Mesenchymal stem cell (in vitro differentiated cells and primary cell): ENCODE measurements at regions not wholly inside any gene's neighbourhood (a gene's known extent, or its start where the extent isn't known, plus 50 kb on each side); places are given as distances from the start of the nearest gene placed in this dataset.
A peak's percentile ranks its signal among the peaks of the same experiment; 100 is the strongest.

ENCODE experiments used
- DNase-seq: peaks from one replicate; pipeline ENCODE4 v3.0.0-alpha.2; 2013
- H2AFZ ChIP-seq: one replicate; pipeline ENCODE4 v1.6.1; 2013; ENCODE audit warnings: low read depth, mild to moderate bottlenecking, control low read depth, inconsistent platforms, low read length, moderate library complexity
- H2AK5ac ChIP-seq: 2 replicates; pipeline ENCODE4 v1.6.1; 2013; ENCODE audit warnings: low read length, moderate library complexity, mild to moderate bottlenecking, inconsistent platforms; ENCODE audit not compliant: severe bottlenecking
- H2BK120ac ChIP-seq: one replicate; pipeline ENCODE4 v1.6.1; 2013; ENCODE audit warnings: low read depth, mild to moderate bottlenecking, inconsistent platforms, low read length, moderate library complexity
- H2BK12ac ChIP-seq, 2 experiments: one replicate each; pipeline ENCODE4 v1.6.1; 2013; ENCODE audit warnings: inconsistent platforms in 2 of 2, low read length in 2 of 2, mild to moderate bottlenecking in 2 of 2, moderate library complexity in 2 of 2, control low read depth in 1 of 2
- H2BK15ac ChIP-seq: one replicate; pipeline ENCODE4 v1.6.1; 2013; ENCODE audit warnings: mild to moderate bottlenecking, low read depth, inconsistent platforms; ENCODE audit not compliant: poor library complexity, severe bottlenecking
- H2BK5ac ChIP-seq: 2 replicates; pipeline ENCODE4 v1.6.1; 2013; ENCODE audit warnings: low read depth, mild to moderate bottlenecking, low read length, control low read depth, inconsistent platforms; ENCODE audit not compliant: poor library complexity, severe bottlenecking
- H3K14ac ChIP-seq, 2 experiments: one replicate each; pipeline ENCODE4 v1.6.1; 2013; ENCODE audit warnings: inconsistent platforms in 2 of 2, low read length in 2 of 2, control low read depth in 1 of 2, mild to moderate bottlenecking in 1 of 2, moderate library complexity in 1 of 2
- H3K18ac ChIP-seq, 2 experiments: one replicate each; pipeline ENCODE4 v1.6.1; 2013; ENCODE audit warnings: inconsistent platforms in 2 of 2, low read length in 2 of 2, control low read depth in 1 of 2, low read depth in 1 of 2, mild to moderate bottlenecking in 1 of 2
- H3K23ac ChIP-seq, 2 experiments: one replicate each; pipeline ENCODE4 v1.6.1; 2013; ENCODE audit warnings: inconsistent platforms in 2 of 2, low read length in 2 of 2, mild to moderate bottlenecking in 2 of 2, moderate library complexity in 2 of 2, control low read depth in 1 of 2
- H3K27ac ChIP-seq: 2 replicates; pipeline ENCODE4 v1.5.1; 2013; ENCODE audit warnings: mild to moderate bottlenecking, moderate library complexity, low read length, control low read depth, inconsistent platforms; ENCODE audit not compliant: poor library complexity, severe bottlenecking
- H3K27me3 ChIP-seq, 2 experiments: 2 replicates each; pipeline versions ENCODE4 v1.6.1 to v1.7.0; 2013; ENCODE audit warnings: low read length in 2 of 2, mild to moderate bottlenecking in 2 of 2, moderate library complexity in 2 of 2, control low read depth in 1 of 2, inconsistent platforms in 1 of 2; ENCODE audit not compliant: control insufficient read depth in 1 of 2, insufficient read depth in 1 of 2
- H3K36me3 ChIP-seq, 2 experiments: 2 replicates each; pipeline versions ENCODE4 v1.6.1 to v1.7.0; 2013; ENCODE audit warnings: low read length in 2 of 2, control low read depth in 1 of 2, inconsistent platforms in 1 of 2, low read depth in 1 of 2, mild to moderate bottlenecking in 1 of 2; ENCODE audit not compliant: insufficient read depth in 2 of 2, control insufficient read depth in 1 of 2
- H3K4ac ChIP-seq, 2 experiments: one replicate each; pipeline ENCODE4 v1.6.1; 2013; ENCODE audit warnings: inconsistent platforms in 2 of 2, low read length in 2 of 2, mild to moderate bottlenecking in 2 of 2, moderate library complexity in 2 of 2, control low read depth in 1 of 2, low read depth in 1 of 2
- H3K4me1 ChIP-seq: 2 replicates; pipeline ENCODE4 v1.6.1; 2013; ENCODE audit warnings: low read depth, low read length, control low read depth; ENCODE audit not compliant: control insufficient read depth, insufficient read depth
- H3K4me2 ChIP-seq: 2 replicates; pipeline ENCODE4 v1.6.1; 2013; ENCODE audit warnings: low read length, mild to moderate bottlenecking, inconsistent platforms; ENCODE audit not compliant: poor library complexity, severe bottlenecking
- H3K4me3 ChIP-seq, 2 experiments: 2 replicates each; pipeline versions ENCODE4 v1.5.1 to v1.7.0; 2013; ENCODE audit warnings: low read length in 2 of 2, mild to moderate bottlenecking in 2 of 2, control low read depth in 1 of 2, low read depth in 1 of 2; ENCODE audit not compliant: insufficient read depth in 1 of 2
- H3K79me1 ChIP-seq: replicated peaks from 2 replicates; pipeline ENCODE4 v1.6.1; 2013; ENCODE audit warnings: mild to moderate bottlenecking, control low read depth, low read length, inconsistent platforms; ENCODE audit not compliant: poor library complexity, severe bottlenecking
- H3K9ac ChIP-seq: 2 replicates; pipeline ENCODE4 v1.7.0; 2013; ENCODE audit warnings: mild to moderate bottlenecking, low read length, moderate library complexity
- H3K9me3 ChIP-seq: 2 replicates; pipeline ENCODE4 v1.7.0; 2013; ENCODE audit warnings: mild to moderate bottlenecking, low read length; ENCODE audit not compliant: control insufficient read depth
- H4K8ac ChIP-seq: one replicate; pipeline ENCODE4 v1.6.1; 2013; ENCODE audit warnings: inconsistent platforms, mild to moderate bottlenecking, low read length, moderate library complexity
- H4K91ac ChIP-seq: one replicate; pipeline ENCODE4 v1.6.1; 2013; ENCODE audit warnings: mild to moderate bottlenecking, low read length, inconsistent platforms
- WGBS: methylation state at CpG from one replicate; pipeline ENCODE4 v1.1.7; 2013; ENCODE audit warnings: mixed read lengths; 5-methylcytosine and 5-hydroxymethylcytosine counted together

DNA sequence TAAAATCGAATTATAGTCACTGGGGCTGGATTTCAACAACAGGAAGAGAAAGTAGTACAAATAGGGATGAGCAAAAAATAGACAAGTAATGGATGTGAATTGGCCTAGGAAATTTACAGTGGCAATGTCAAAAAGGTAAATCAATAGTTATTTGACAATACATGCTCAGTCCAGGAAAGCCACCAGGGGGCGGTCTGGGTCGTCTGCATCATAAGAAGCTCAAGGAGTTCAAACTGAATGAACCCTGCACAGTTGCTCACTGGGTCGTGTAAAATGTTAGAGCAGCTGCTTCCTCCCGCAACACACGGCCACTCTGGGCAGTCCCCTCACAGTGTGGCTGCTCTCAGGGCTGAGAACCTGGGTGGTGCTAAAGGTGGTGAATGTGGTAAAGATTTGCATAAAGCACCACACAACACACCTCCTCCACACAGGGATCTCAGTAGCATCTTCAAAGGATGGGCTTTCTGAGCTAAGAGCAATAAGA is 85.9 kb downstream of the ZNF280B start:
- peak; percentile 48 for DNase-seq
- no peaks in the 10 kb centered on the region for H3K9me3 ChIP-seq
- H3K4ac ChIP-seq = no peak overlapping the region
- H2BK12ac ChIP-seq = no peak overlapping the region
- no peaks in the 10 kb centered on the region for H3K36me3 ChIP-seq
- H3K27ac ChIP-seq = no peak overlapping the region
- no peak overlapping the region for H3K14ac ChIP-seq
- H3K23ac ChIP-seq = no peak overlapping the region
- peaks cover 2% of the 10 kb centered on the region for H3K4me1 ChIP-seq
- H3K4me3 ChIP-seq = no peak overlapping the region
- H4K91ac ChIP-seq = no peak overlapping the region
- H3K18ac ChIP-seq = no peak overlapping the region
- no peak overlapping the region for H2BK120ac ChIP-seq
- no peak overlapping the region for H4K8ac ChIP-seq
- no peak overlapping the region for H2BK15ac ChIP-seq
- H2BK5ac ChIP-seq = no peak overlapping the region
- no peak overlapping the region for H3K4me2 ChIP-seq
- H3K79me1 ChIP-seq = no peaks in the 10 kb centered on the region
- peaks cover 10 to 85% of the 10 kb centered on the region in 2 experiments for H3K27me3 ChIP-seq
- 19% methylated on average over 4 of the region's 6 CpGs for WGBS
- no peak overlapping the region for H3K9ac ChIP-seq
- no peak overlapping the region for H2AFZ ChIP-seq
- no peak overlapping the region for H2AK5ac ChIP-seq

DNA sequence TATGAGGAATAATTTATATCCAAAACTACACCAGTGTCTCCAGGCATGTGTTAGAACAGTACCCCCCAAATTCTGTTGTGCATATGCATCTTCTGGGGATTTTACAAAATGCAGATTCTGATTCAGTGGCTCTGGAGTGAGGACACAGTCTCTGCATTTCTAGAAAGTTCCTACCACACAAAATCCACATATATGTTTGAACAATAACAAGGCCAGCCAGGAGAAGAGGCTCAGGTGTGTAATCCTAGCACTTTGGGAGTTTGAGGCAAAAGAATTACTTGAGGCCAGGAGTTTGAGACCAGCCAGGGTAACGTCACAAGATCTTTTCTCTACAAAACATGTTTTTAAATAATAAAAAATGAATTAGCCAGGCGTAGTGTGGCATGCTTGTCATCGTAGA is 84.9 kb downstream of the ZNF280B start:
- peaks cover 14 to 86% of the 10 kb centered on the region in 2 experiments for H3K27me3 ChIP-seq
- H3K4ac ChIP-seq = no peak overlapping the region
- no peak overlapping the region for H3K23ac ChIP-seq
- H3K4me3 ChIP-seq = no peak overlapping the region
- no peaks in the 10 kb centered on the region for H3K36me3 ChIP-seq
- H4K8ac ChIP-seq = no peak overlapping the region
- 92% methylated on average over 2 of the region's 3 CpGs for WGBS
- no peak for DNase-seq
- no peak overlapping the region for H2AFZ ChIP-seq
- H3K4me2 ChIP-seq = no peak overlapping the region
- H3K9ac ChIP-seq = no peak overlapping the region
- H3K4me1 ChIP-seq = peaks cover 2% of the 10 kb centered on the region
- no peak overlapping the region for H2BK12ac ChIP-seq
- H3K14ac ChIP-seq = no peak overlapping the region
- H2BK5ac ChIP-seq = no peak overlapping the region
- H3K27ac ChIP-seq = no peak overlapping the region
- no peak overlapping the region for H4K91ac ChIP-seq
- H2BK120ac ChIP-seq = no peak overlapping the region
- H3K79me1 ChIP-seq = no peaks in the 10 kb centered on the region
- no peak overlapping the region for H3K18ac ChIP-seq
- no peak overlapping the region for H2AK5ac ChIP-seq
- H2BK15ac ChIP-seq = no peak overlapping the region
- no peaks in the 10 kb centered on the region for H3K9me3 ChIP-seq

DNA sequence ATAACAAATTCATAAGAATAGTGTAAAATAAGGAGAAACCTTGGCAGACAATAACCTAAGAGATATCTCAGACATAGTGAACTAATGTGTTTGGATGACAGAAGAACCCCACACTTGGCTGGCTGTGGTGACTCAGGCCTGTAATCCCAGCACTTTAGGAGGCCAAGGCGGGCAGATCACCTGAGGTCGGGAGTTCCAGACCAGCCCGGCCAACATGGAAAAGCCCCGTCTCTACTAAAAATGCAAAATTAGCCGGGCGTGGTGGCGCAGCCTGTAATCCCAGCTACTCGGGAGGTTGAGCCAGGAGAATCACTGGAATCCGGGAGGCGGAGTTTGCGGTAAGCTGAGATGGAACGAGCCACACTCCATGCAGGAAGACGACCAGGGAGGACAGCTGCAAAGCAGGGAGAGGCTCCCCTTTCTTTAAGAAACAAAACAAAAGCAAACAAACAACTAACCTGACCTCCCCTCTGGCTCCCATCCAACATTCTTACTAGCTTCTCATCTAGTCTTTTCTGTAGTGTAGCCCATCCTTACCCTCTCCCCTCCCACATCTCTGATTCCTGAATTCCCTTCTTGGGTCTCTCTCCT is 84.2 kb downstream of the ZNF280B start:
- Histone ChIP-seq H3K4me1 (peaks cover 2% of the 10 kb centered on the region), H3K36me3 (no peaks in the 10 kb centered on the region), H2BK15ac (no peak overlapping the region), H2BK12ac (no peak overlapping the region), H3K9ac (no peak overlapping the region), H3K23ac (no peak overlapping the region), H2AFZ (no peak overlapping the region), H3K4me2 (no peak overlapping the region), H3K27ac (no peak overlapping the region), H2AK5ac (no peak overlapping the region), H3K4ac (no peak overlapping the region), H2BK5ac (no peak overlapping the region), H4K91ac (no peak overlapping the region), H3K9me3 (no peaks in the 10 kb centered on the region), H3K27me3 (peaks cover 15 to 86% of the 10 kb centered on the region in 2 experiments), H4K8ac (no peak overlapping the region), H3K18ac (no peak overlapping the region), H3K14ac (no peak overlapping the region), H3K4me3 (no peak overlapping the region), H2BK120ac (no peak overlapping the region), H3K79me1 (no peaks in the 10 kb centered on the region)
- 42% methylated on average over 13 of the region's 13 CpGs for WGBS
- DNase-seq = no peak

DNA sequence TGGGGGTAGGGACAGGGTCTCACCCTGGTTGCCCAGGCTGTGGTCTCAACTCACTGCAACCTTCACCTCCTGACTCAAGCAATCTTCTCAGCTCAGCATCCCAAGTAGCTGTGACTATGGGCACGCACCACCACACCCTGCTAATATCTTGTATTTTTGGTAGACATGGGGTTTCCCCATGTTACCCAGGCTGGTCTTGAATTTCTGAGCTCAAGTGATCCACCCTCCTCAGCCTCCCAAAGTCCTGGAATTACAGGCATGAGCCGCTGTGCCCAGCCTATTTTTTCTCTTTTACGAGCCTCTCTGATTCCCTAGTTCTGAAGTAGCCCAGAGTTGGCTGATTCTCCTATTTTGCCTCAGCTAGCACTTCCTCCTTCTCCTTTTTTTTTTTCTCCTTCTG is 83.6 kb downstream of the ZNF280B start:
- Histone ChIP-seq H2BK15ac (no peak overlapping the region), H3K36me3 (no peaks in the 10 kb centered on the region), H3K4me1 (peaks cover 2% of the 10 kb centered on the region), H4K91ac (no peak overlapping the region), H3K4me2 (no peak overlapping the region), H3K79me1 (no peaks in the 10 kb centered on the region), H2BK120ac (no peak overlapping the region), H3K4me3 (no peak overlapping the region), H3K4ac (no peak overlapping the region), H2AK5ac (no peak overlapping the region), H3K9me3 (no peaks in the 10 kb centered on the region), H3K14ac (no peak overlapping the region), H2BK5ac (no peak overlapping the region), H4K8ac (no peak overlapping the region), H3K23ac (no peak overlapping the region), H3K18ac (no peak overlapping the region), H3K27me3 (peaks cover 15 to 86% of the 10 kb centered on the region in 2 experiments), H2BK12ac (no peak overlapping the region), H2AFZ (no peak overlapping the region), H3K9ac (no peak overlapping the region), H3K27ac (no peak overlapping the region)
- no peak for DNase-seq
- WGBS = 75% methylated on average over 3 of the region's 3 CpGs
